ENCODE measurements at regions not wholly inside any gene's neighbourhood (a gene's known extent, or its start where the extent isn't known, plus 50 kb on each side); places are given as distances from the start of the nearest gene placed in this dataset.

- TF ChIP-seq POLR2A (IDR thresholded peaks at IDR 0.05; ENCODE audit: low read depth, low read length) (no peak), POLR2AphosphoS5 (IDR thresholded peaks at IDR 0.05; ENCODE audit: low read depth, low read length) (no peak)
Observed at GRCh38 chr20:22703843-22704242, 119.5 kb upstream of the FOXA2 start.

Data from GM12892 (cell line).